ENCODE measurements at regions not wholly inside any gene's neighbourhood (a gene's known extent, or its start where the extent isn't known, plus 50 kb on each side); places are given as distances from the start of the nearest gene placed in this dataset.

DNA sequence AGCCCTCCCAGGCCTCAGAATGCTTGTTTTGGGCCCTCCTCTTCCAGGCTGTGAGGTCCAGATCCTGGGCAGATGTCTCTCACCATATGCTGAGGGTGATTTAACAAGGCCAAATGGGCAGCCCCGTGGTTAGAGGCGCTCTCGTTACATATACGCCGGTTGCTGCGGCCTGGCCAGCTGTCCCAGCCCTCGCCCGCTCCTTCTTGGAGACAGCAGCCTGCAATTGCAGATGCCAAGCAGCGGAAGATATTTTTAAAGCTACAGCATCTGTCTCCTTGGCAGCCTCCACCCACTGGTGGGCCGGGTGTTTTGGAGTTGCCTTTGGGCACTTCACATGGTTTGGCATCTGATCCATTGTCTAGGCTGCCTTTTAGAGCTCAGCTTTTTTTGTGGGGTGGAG, 178.8 kb upstream of the NFIA start:
- H3K27ac ChIP-seq = no peak overlapping the region
- no peaks in the 10 kb centered on the region for H3K4me1 ChIP-seq (ENCODE audit: control insufficient read depth in 1 of 2, insufficient read depth in 1 of 2, low read depth in 1 of 2, low read length in 1 of 2)

DNA sequence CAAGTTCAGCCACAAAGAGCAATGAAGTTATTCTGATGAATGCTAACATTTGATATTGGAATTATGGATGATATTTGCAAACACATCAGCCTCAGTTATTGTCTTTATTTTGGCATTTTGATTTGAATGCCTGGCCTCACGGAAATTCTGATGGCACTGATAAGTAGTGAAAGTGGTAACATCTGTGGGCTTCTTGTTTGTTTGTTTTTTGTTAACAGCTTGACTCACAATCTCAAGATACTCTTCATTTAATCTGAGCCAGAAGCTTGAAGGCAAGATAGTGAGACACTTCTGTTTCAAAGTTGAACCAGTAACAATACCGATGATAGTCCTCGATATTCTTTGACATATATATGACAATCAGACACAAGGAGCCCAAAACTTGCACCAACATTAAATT, 182.9 kb upstream of the NFIA start:
- Histone ChIP-seq H3K27me3 (no peaks in the 10 kb centered on the region), H3K4me1 (ENCODE audit: control insufficient read depth in 1 of 2, insufficient read depth in 1 of 2, low read depth in 1 of 2, low read length in 1 of 2) (no peaks in the 10 kb centered on the region), H3K36me3 (no peaks in the 10 kb centered on the region), H3K27ac (no peak overlapping the region), H3K4me3 (ENCODE audit: low read depth in 1 of 2, low read length in 1 of 2) (no peak overlapping the region), H3K9me3 (no peaks in the 10 kb centered on the region)
- TF ChIP-seq, protein P1, sequence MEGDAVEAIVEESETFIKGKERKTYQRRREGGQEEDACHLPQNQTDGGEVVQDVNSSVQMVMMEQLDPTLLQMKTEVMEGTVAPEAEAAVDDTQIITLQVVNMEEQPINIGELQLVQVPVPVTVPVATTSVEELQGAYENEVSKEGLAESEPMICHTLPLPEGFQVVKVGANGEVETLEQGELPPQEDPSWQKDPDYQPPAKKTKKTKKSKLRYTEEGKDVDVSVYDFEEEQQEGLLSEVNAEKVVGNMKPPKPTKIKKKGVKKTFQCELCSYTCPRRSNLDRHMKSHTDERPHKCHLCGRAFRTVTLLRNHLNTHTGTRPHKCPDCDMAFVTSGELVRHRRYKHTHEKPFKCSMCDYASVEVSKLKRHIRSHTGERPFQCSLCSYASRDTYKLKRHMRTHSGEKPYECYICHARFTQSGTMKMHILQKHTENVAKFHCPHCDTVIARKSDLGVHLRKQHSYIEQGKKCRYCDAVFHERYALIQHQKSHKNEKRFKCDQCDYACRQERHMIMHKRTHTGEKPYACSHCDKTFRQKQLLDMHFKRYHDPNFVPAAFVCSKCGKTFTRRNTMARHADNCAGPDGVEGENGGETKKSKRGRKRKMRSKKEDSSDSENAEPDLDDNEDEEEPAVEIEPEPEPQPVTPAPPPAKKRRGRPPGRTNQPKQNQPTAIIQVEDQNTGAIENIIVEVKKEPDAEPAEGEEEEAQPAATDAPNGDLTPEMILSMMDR (IDR thresholded peaks at IDR 0.05) = no peak

More for the DNA sequence above, 178.8 kb upstream of the NFIA start:
- Histone ChIP-seq H3K36me3 (no peaks in the 10 kb centered on the region), H3K27me3 (no peaks in the 10 kb centered on the region), H3K9me3 (no peaks in the 10 kb centered on the region), H3K4me3 (ENCODE audit: low read depth in 1 of 2, low read length in 1 of 2) (no peak overlapping the region)
- TF ChIP-seq, protein P1 (IDR thresholded peaks at IDR 0.05) = no peak

- TF ChIP-seq, protein P1 (IDR thresholded peaks at IDR 0.05) = no peak
- H3K4me1 ChIP-seq (ENCODE audit: control insufficient read depth in 1 of 2, insufficient read depth in 1 of 2, low read depth in 1 of 2, low read length in 1 of 2) = no peaks in the 10 kb centered on the region
- no peaks in the 10 kb centered on the region for H3K9me3 ChIP-seq
These were observed 183.4 kb upstream of the NFIA start for GRCh38 chr1:60898987-60899386.

DNA sequence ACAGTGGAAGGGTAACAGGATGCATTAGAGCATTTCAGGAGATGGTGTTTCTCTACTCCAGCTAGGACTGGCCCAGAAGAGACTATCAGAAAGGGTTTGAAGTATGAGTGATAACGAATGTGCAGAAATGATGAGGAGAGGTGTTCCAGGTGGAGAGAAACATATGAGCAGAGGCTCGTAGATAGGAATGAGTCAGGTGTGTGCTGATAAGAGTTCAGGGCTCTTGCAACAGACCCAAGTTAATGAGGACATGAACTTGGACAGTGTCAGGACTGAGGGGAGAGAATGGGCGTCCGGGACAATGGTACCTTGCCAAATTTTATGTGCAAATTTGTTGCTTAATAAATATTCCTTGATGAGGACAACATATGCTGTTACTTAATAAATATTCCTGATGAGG, 183.9 kb upstream of the NFIA start:
- no peak overlapping the region for H3K27ac ChIP-seq
- TF ChIP-seq, protein P1 (IDR thresholded peaks at IDR 0.05) = no peak
- H3K9me3 ChIP-seq = no peaks in the 10 kb centered on the region
- H3K27me3 ChIP-seq = no peaks in the 10 kb centered on the region
- H3K4me1 ChIP-seq (ENCODE audit: control insufficient read depth in 1 of 2, insufficient read depth in 1 of 2, low read depth in 1 of 2, low read length in 1 of 2) = no peaks in the 10 kb centered on the region
- H3K4me3 ChIP-seq (ENCODE audit: low read depth in 1 of 2, low read length in 1 of 2) = no peak overlapping the region
- H3K36me3 ChIP-seq = no peaks in the 10 kb centered on the region

More at GRCh38 chr1:60898987-60899386, 183.4 kb upstream of the NFIA start:
- Histone ChIP-seq H3K27me3 (no peaks in the 10 kb centered on the region), H3K36me3 (no peaks in the 10 kb centered on the region), H3K4me3 (ENCODE audit: low read depth in 1 of 2, low read length in 1 of 2) (no peak overlapping the region), H3K27ac (no peak overlapping the region)

- no peaks in the 10 kb centered on the region for H3K27me3 ChIP-seq
- no peaks in the 10 kb centered on the region for H3K9me3 ChIP-seq
- no peak overlapping the region for H3K4me3 ChIP-seq (ENCODE audit: low read depth in 1 of 2, low read length in 1 of 2)
- H3K36me3 ChIP-seq = no peaks in the 10 kb centered on the region
- H3K4me1 ChIP-seq (ENCODE audit: control insufficient read depth in 1 of 2, insufficient read depth in 1 of 2, low read depth in 1 of 2, low read length in 1 of 2) = no peaks in the 10 kb centered on the region
- H3K27ac ChIP-seq = no peak overlapping the region
- TF ChIP-seq, protein P1 (IDR thresholded peaks at IDR 0.05) = no peak
These were observed 185.5 kb upstream of the NFIA start for GRCh38 chr1:60896701-60897363.
